Glomerular endothelial cell (primary cell): ENCODE measurements at regions not wholly inside any gene's neighbourhood (a gene's known extent, or its start where the extent isn't known, plus 50 kb on each side); places are given as distances from the start of the nearest gene placed in this dataset.
"Not testable (repeated sequence)": the region's sequence is repeated elsewhere in the genome, so short reads cannot be mapped to it uniquely, and the experiment has no call there.

Experiments used
- DNase-seq: peaks from one replicate; pipeline ENCODE4 v3.0.0-alpha.2; 2011; ENCODE audit warnings: low read depth, low spot score; ENCODE audit errors: extremely low read depth

- DNase-seq: not testable (repeated sequence)
These were observed 372.4 kb downstream of the BCL2L11 start for GRCh38 chr2:111492995-111493719.

- not testable (repeated sequence) for DNase-seq
These were observed 373.0 kb downstream of the BCL2L11 start for GRCh38 chr2:111493720-111494078.

GRCh38 chr2:111494288-111494980, 373.7 kb downstream of the BCL2L11 start:
- not testable (repeated sequence) for DNase-seq

- not testable (repeated sequence) for DNase-seq
These were observed 374.2 kb downstream of the BCL2L11 start for GRCh38 chr2:111494981-111495315.

GRCh38 chr2:111495636-111496035, 374.9 kb downstream of the BCL2L11 start:
- DNase-seq: not testable (repeated sequence)

- DNase-seq: not testable (repeated sequence)
These were observed 375.5 kb downstream of the BCL2L11 start for GRCh38 chr2:111496176-111496575.

- DNase-seq: not testable (repeated sequence)
These were observed 376.1 kb downstream of the BCL2L11 start for GRCh38 chr2:111496860-111497259.

- DNase-seq: not testable (repeated sequence)
These were observed 376.6 kb downstream of the BCL2L11 start for GRCh38 chr2:111497270-111497669.

GRCh38 chr2:111500536-111501062, 379.9 kb downstream of the BCL2L11 start:
- DNase-seq: not testable (repeated sequence)

GRCh38 chr2:111503844-111504570, 380.0 kb downstream of the ANAPC1 start:
- not testable (repeated sequence) for DNase-seq

- not testable (repeated sequence) for DNase-seq
These were observed 379.4 kb downstream of the ANAPC1 start for GRCh38 chr2:111504571-111504942.

- not testable (repeated sequence) for DNase-seq
These were observed 378.7 kb downstream of the ANAPC1 start for GRCh38 chr2:111505267-111505666.

GRCh38 chr2:111506936-111507335, 377.1 kb downstream of the ANAPC1 start:
- not testable (repeated sequence) for DNase-seq

- DNase-seq: not testable (repeated sequence)
These were observed 374.6 kb downstream of the ANAPC1 start for GRCh38 chr2:111509225-111509869.

- DNase-seq: not testable (repeated sequence)
These were observed 373.6 kb downstream of the ANAPC1 start for GRCh38 chr2:111510384-111510783.

GRCh38 chr2:111511062-111511461, 372.9 kb downstream of the ANAPC1 start:
- DNase-seq: not testable (repeated sequence)

- not testable (repeated sequence) for DNase-seq
These were observed 371.6 kb downstream of the ANAPC1 start for GRCh38 chr2:111512378-111512777.

- not testable (repeated sequence) for DNase-seq
These were observed 369.9 kb downstream of the ANAPC1 start for GRCh38 chr2:111514138-111514537.

GRCh38 chr2:111517050-111517720, 366.8 kb downstream of the ANAPC1 start:
- DNase-seq: not testable (repeated sequence)

- not testable (repeated sequence) for DNase-seq
These were observed 366.3 kb downstream of the ANAPC1 start for GRCh38 chr2:111517721-111518053.
